K562 (cell line): ENCODE measurements at regions not wholly inside any gene's neighbourhood (a gene's known extent, or its start where the extent isn't known, plus 50 kb on each side); places are given as distances from the start of the nearest gene placed in this dataset.

Source experiments
- ATAC-seq: fragments of 200-7000 bp; cut with Tn5 transposase; 3 replicates; pipeline ENCODE4 v1.9.1; 2020; ENCODE audit warnings: moderate library complexity
- BruUV-seq: library from RNA; stranded (reverse); fragments of 400-500 nt; replicated peaks from 2 replicates; lab custom pipeline; 2021; lab: Mats Ljungman, UMichigan
- CTCF ChIA-PET: fragments of 300-600 bp; formaldehyde crosslinking; extraction: SDS; loops from one replicate; lab custom pipeline; 2021; ENCODE audit warnings: low intra/inter-chr PET ratio; lab: Yijun Ruan, JAX
- POLR2A ChIA-PET: fragments of 300-600, 350-650 bp; sonication (Branson Sonifier 250); formaldehyde crosslinking; extraction: SDS; loops from one replicate; lab custom pipeline; 2021; ENCODE audit warnings: antibody characterized with exemption, inconsistent platforms; lab: Yijun Ruan, JAX
- DNase-seq, 4 experiments: peaks; one replicate each; pipeline versions ENCODE4 v3.0.0 to v3.0.0-alpha.2; 2011 to 2018; ENCODE audit warnings: low spot score in 3 of 4, mixed read lengths in 3 of 4; ENCODE audit errors: extremely low read depth in 1 of 4
- FAIRE-seq: peaks from 2 replicates; lab custom pipeline; 2011; peaks lifted over from hg19 to GRCh38; lab: Jason Lieb, UNC
- H2AFZ ChIP-seq: 2 replicates; pipeline ENCODE4 v1.6.0; 2011; ENCODE audit warnings: low read depth, low read length, control low read depth, inconsistent platforms
- H3K27ac ChIP-seq: fragments of 200-600 bp; 3 replicates; pipeline ENCODE4 v1.8.0; 2011; ENCODE audit warnings: low read depth, mild to moderate bottlenecking, control low read depth, inconsistent platforms, low read length, moderate library complexity, mixed read lengths; ENCODE audit errors: extremely low read depth
- H3K27me3 ChIP-seq, 2 experiments: fragments of 300-600 bp in 1 of 2; 2 replicates in 1 of 2; 3 replicates in 1 of 2; pipeline versions ENCODE4 v1.6.0 to v1.8.0; 2011; ENCODE audit warnings: inconsistent platforms in 2 of 2, low read length in 2 of 2, mild to moderate bottlenecking in 1 of 2, mixed read lengths in 1 of 2, moderate library complexity in 1 of 2; ENCODE audit not compliant: control insufficient read depth in 2 of 2, insufficient read depth in 2 of 2
- H3K36me3 ChIP-seq: fragments of 300-600 bp; 3 replicates; pipeline ENCODE4 v1.8.0; 2011; ENCODE audit warnings: mild to moderate bottlenecking, low read length, inconsistent platforms; ENCODE audit not compliant: control insufficient read depth, insufficient read depth
- H3K4me1 ChIP-seq, 2 experiments: fragments of 200-600 bp in 1 of 2; replicated peaks in 1 of 2; 2 replicates in 1 of 2; 3 replicates in 1 of 2; pipeline versions ENCODE4 v1.5.1 to v1.8.0; 2011; ENCODE audit warnings: inconsistent platforms in 2 of 2, low read length in 2 of 2, mild to moderate bottlenecking in 1 of 2, mixed read lengths in 1 of 2, moderate library complexity in 1 of 2; ENCODE audit not compliant: control insufficient read depth in 2 of 2, insufficient read depth in 2 of 2
- H3K4me2 ChIP-seq: 2 replicates; pipeline ENCODE4 v1.6.1; 2011; ENCODE audit warnings: low read length, control low read depth, inconsistent platforms, mixed read lengths; ENCODE audit not compliant: insufficient read depth
- H3K4me3 ChIP-seq: fragments of 200-600 bp; sonication (generic), shearing (Covaris generic); 2 replicates; pipeline ENCODE4 v1.5.1; 2016; ENCODE audit warnings: control low read depth, inconsistent platforms
- H3K79me2 ChIP-seq: fragments of 200-600 bp; 3 replicates; pipeline ENCODE4 v1.8.0; 2011; ENCODE audit warnings: low read length, inconsistent platforms; ENCODE audit not compliant: control insufficient read depth, insufficient read depth
- H3K9ac ChIP-seq, 2 experiments: 2 replicates each; pipeline versions ENCODE4 v1.6.0 to v1.6.1; 2011; ENCODE audit warnings: low read depth in 2 of 2, low read length in 2 of 2, control low read depth in 1 of 2, inconsistent platforms in 1 of 2, mild to moderate bottlenecking in 1 of 2, mixed read lengths in 1 of 2; ENCODE audit not compliant: insufficient read depth in 1 of 2
- H3K9me1 ChIP-seq: one replicate; pipeline ENCODE4 v1.6.0; 2011; ENCODE audit warnings: inconsistent platforms, mild to moderate bottlenecking, low read length, moderate library complexity; ENCODE audit not compliant: control insufficient read depth, insufficient read depth
- H3K9me3 ChIP-seq: replicated peaks from 2 replicates; pipeline ENCODE4 v1.5.1; 2011; ENCODE audit warnings: low read depth, low read length, inconsistent platforms; ENCODE audit not compliant: control insufficient read depth, insufficient read depth
- H4K20me1 ChIP-seq: replicated peaks from 2 replicates; pipeline ENCODE4 v1.6.1; 2011; ENCODE audit warnings: low read length, inconsistent platforms, mixed read lengths; ENCODE audit not compliant: control insufficient read depth, insufficient read depth
- CBX3 ChIP-seq, 2 experiments: IDR thresholded peaks; 1 replicate in 1 of 2; 2 replicates in 1 of 2; pipeline ENCODE4 v1.6.1; 2012; ENCODE audit warnings: inconsistent platforms in 2 of 2, low read length in 2 of 2, borderline replicate concordance in 1 of 2, control low read depth in 1 of 2
- CUX1 ChIP-seq: fragments of 200-800 bp; sonication (Bioruptor generic); IDR thresholded peaks from 2 replicates; pipeline ENCODE4 v1.6.1; 2016; ENCODE audit warnings: missing genetic modification characterization, missing compliant biosample characterization
- FOXA3 ChIP-seq, 2 experiments: fragments of 450-650 bp in 1 of 2; sonication (generic) in 1 of 2; formaldehyde crosslinking; IDR thresholded peaks in 1 of 2; conservative IDR thresholded peaks in 1 of 2; 2 replicates each; pipeline versions ENCODE4 v1.4.0 to v1.8.0; 2020 to 2022; ENCODE audit warnings: mild to moderate bottlenecking in 2 of 2, missing genetic modification reagents in 1 of 2
- FOXJ2 ChIP-seq: fragments of 200-800 bp; sonication (Bioruptor generic); IDR thresholded peaks from 2 replicates; pipeline ENCODE4 v1.6.1; 2016; ENCODE audit warnings: missing genetic modification characterization, missing compliant biosample characterization
- HCFC1 ChIP-seq: IDR thresholded peaks from 2 replicates; pipeline ENCODE4 v1.6.1; 2012; ENCODE audit warnings: low read depth, low read length, improper control_type of control experiment
- MCM5 ChIP-seq: fragments of 450-650 bp; IDR thresholded peaks from 2 replicates; pipeline ENCODE4 v1.6.1; 2016; ENCODE audit warnings: low read depth
- MXD1 ChIP-seq: fragments of 250-450 bp; sonication (Bioruptor Pico); IDR thresholded peaks from 2 replicates; pipeline ENCODE4 v1.8.0; 2021; ENCODE audit warnings: borderline replicate concordance, mild to moderate bottlenecking, moderate library complexity; ENCODE audit not compliant: poor library complexity, severe bottlenecking
- NFIC ChIP-seq: fragments of 450-650 bp; IDR thresholded peaks from 2 replicates; pipeline ENCODE4 v1.6.1; 2017; ENCODE audit warnings: mild to moderate bottlenecking, inconsistent platforms
- PHB2 ChIP-seq: fragments of 450-650 bp; IDR thresholded peaks from 2 replicates; pipeline ENCODE4 v1.6.1; 2017; ENCODE audit warnings: low read depth
- PYGO2 ChIP-seq: fragments of 450-650 bp; IDR thresholded peaks from 2 replicates; pipeline ENCODE4 v1.6.1; 2016; ENCODE audit warnings: mild to moderate bottlenecking, missing genetic modification characterization, moderate library complexity, missing compliant biosample characterization
- ZNF311 ChIP-seq: fragments of 250-450 bp; sonication (Bioruptor Pico); IDR thresholded peaks from 2 replicates; pipeline ENCODE4 v1.4.0; 2020; ENCODE audit warnings: mild to moderate bottlenecking, moderate library complexity
- WGBS: fragments of 100-300 bp; shearing (Covaris generic); methylation state at CpG from one replicate; pipeline ENCODE4 v1.1.6; 2016; ENCODE audit warnings: low coverage, mixed read lengths; ENCODE audit not compliant: insufficient coverage; ENCODE audit errors: missing lambda C conversion rate; 5-methylcytosine and 5-hydroxymethylcytosine counted together
- in situ Hi-C: fragments of 300-500 bp; cut with MboI; formaldehyde crosslinking; loops from 4 replicates; pipeline ENCODE4 v1.15.0; 2018; ENCODE audit warnings: inconsistent platforms, mixed read lengths
- intact Hi-C: fragments of 100-400 bp; cut with micrococcal nuclease; formaldehyde crosslinking; loops from 2 replicates; pipeline ENCODE4 v1.14.2; 2022
- TF ChIP-seq, protein P1 (sequence below): fragments of 250-450 bp; sonication (Bioruptor Pico); IDR thresholded peaks from 2 replicates; pipeline ENCODE4 v1.8.0; 2022; ENCODE audit warnings: moderate library complexity, mild to moderate bottlenecking, inconsistent platforms
- TF ChIP-seq, protein P2 (sequence below): fragments of 200-800 bp; sonication (Bioruptor generic); IDR thresholded peaks from 2 replicates; pipeline ENCODE4 v1.6.1; 2017; ENCODE audit warnings: missing genetic modification characterization, missing compliant biosample characterization

DNA sequence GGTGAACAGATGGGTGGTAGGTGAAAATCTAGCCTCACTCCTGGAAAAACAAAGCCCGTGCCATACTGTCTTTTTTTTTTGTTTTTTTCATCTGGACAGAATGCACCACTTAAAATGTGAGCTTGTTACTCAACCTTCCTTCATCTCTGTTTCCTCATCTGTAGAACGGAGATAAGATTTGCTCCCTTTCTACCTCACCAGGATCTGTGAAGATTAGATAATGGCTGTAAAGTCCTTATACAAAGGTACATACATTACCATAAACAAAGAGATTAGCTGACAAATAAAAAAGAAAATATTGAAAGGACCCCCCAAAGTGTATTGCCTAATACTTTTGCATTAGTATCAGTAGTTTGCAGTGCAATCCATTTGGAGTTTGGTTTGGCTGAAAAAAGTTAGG, 75.4 kb upstream of the ZEB2 start:
- BruUV-seq, result no TSS peak
- Histone ChIP-seq H3K9me1 (no peaks in the 10 kb centered on the region), H3K4me3 (no peak overlapping the region), H3K27me3 (no peaks in the 10 kb centered on the region), H3K79me2 (no peaks in the 10 kb centered on the region; the same call in 2 of the 3 replicates), H2AFZ (peak overlapping the region; percentile 82), H3K9me3 (peaks cover 22% of the 10 kb centered on the region), H3K4me2 (peak overlapping the region; percentile 65), H3K36me3 (0 out of 3 replicates have a peak, but pooled peaks cover 9% of the 10 kb centered on the region), H3K27ac (peak overlapping the region; percentile 83), H4K20me1 (no peaks in the 10 kb centered on the region), H3K9ac (peak overlapping the region; percentile 56 to 65; a peak in 3 of 4 replicates), H3K4me1 (peaks cover 7 to 25% of the 10 kb centered on the region in 2 experiments; a peak in 4 of 5 replicates)
- ChIA-PET POLR2A (interaction anchor here (0.8 to 3.7 kb wide), 8 partner anchors 10 to 235 kb away, joined by 3 to 25 read pairs (median 4); partner anchors contain the start of gene ZEB2), CTCF (no interaction called here)
- peak; percentile 59 for ATAC-seq
- in situ Hi-C loops, result no loop called here
- no peak for FAIRE-seq
- intact Hi-C loops, result loop anchor here (1.0 to 5.0 kb wide), 2 partner anchors 13 to 87 kb away; no protein-coding TSS in a partner anchor
- peak; percentile 26 to 61 (median 37) for DNase-seq
- 0% methylated on average over 2 of the region's 2 CpGs for WGBS
- TF ChIP-seq PHB2 (peak; percentile 50; the same call in 1 of the 2 replicates), HCFC1 (no peak), ZNF311 (peak; percentile 43; the same call in 1 of the 2 replicates), FOXJ2 (tag) (peak; percentile 66; the same call in 1 of the 2 replicates), MXD1 (CRISPR knock-in tag) (no peak), FOXA3 (CRISPR knock-in tag; conservative IDR thresholded peaks at IDR 0.05 in 1 of 2, IDR thresholded peaks at IDR 0.05 in 1 of 2) (peak in 1 of 2 experiments; percentile 52; a peak in 2 of 4 replicates), MCM5 (no peak), NFIC (peak; percentile 70), CUX1 (CRISPR knock-in tag) (no peak), CBX3 (IDR thresholded peaks at IDR 0.05; ENCODE audit: borderline replicate concordance in 1 of 2, low read length in 2 of 2) (peak in 1 of 2 experiments; percentile 42; a peak in 1 of 3 replicates), PYGO2 (0 out of 2 replicates have a peak, but pooled peaks have one; percentile 36)
- TF ChIP-seq, protein P1, sequence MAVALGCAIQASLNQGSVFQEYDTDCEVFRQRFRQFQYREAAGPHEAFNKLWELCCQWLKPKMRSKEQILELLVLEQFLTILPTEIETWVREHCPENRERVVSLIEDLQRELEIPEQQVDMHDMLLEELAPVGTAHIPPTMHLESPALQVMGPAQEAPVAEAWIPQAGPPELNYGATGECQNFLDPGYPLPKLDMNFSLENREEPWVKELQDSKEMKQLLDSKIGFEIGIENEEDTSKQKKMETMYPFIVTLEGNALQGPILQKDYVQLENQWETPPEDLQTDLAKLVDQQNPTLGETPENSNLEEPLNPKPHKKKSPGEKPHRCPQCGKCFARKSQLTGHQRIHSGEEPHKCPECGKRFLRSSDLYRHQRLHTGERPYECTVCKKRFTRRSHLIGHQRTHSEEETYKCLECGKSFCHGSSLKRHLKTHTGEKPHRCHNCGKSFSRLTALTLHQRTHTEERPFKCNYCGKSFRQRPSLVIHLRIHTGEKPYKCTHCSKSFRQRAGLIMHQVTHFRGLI (CRISPR knock-in tag), result peak; percentile 65; the same call in 1 of the 2 replicates
- TF ChIP-seq, protein P2, sequence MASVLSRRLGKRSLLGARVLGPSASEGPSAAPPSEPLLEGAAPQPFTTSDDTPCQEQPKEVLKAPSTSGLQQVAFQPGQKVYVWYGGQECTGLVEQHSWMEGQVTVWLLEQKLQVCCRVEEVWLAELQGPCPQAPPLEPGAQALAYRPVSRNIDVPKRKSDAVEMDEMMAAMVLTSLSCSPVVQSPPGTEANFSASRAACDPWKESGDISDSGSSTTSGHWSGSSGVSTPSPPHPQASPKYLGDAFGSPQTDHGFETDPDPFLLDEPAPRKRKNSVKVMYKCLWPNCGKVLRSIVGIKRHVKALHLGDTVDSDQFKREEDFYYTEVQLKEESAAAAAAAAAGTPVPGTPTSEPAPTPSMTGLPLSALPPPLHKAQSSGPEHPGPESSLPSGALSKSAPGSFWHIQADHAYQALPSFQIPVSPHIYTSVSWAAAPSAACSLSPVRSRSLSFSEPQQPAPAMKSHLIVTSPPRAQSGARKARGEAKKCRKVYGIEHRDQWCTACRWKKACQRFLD (CRISPR knock-in tag), result peak; percentile 19; the same call in 1 of the 2 replicates
